T-cell (primary cell): ENCODE measurements at regions not wholly inside any gene's neighbourhood (a gene's known extent, or its start where the extent isn't known, plus 50 kb on each side); places are given as distances from the start of the nearest gene placed in this dataset.

Experiments
- ATAC-seq, 4 experiments: fragments of 200-7000 bp in 3 of 4; fragments of 150-1000 bp in 1 of 4; cut with Tn5 transposase; replicated peaks in 1 of 4; 1 replicate in 3 of 4; 2 replicates in 1 of 4; pipeline ENCODE4 v1.10.0; 2021; ENCODE audit warnings: moderate library complexity in 3 of 4, mild to moderate bottlenecking in 2 of 4, moderate number of reproducible peaks in 1 of 4
- CTCF ChIA-PET, 2 donors: fragments of 300-600 bp; sonication (Branson Sonifier 250); formaldehyde crosslinking; loops; one replicate each; lab custom pipeline; 2022; ENCODE audit warnings: antibody characterized with exemption in 2 of 2; lab: Charles Lee
- POLR2A ChIA-PET, 2 donors: fragments of 300-600 bp; sonication (Branson Sonifier 250); formaldehyde crosslinking; loops; one replicate each; lab custom pipeline; 2022; ENCODE audit warnings: antibody characterized with exemption in 2 of 2; lab: Charles Lee
- DNase-seq, 35 experiments: peaks; one replicate each; pipeline versions ENCODE4 v3.0.0 to v3.0.0-alpha.2; 2013 to 2023
- H3K27ac ChIP-seq: one replicate; pipeline ENCODE4 v1.5.1; 2013; ENCODE audit warnings: low read length
- H3K27me3 ChIP-seq, 2 experiments: replicated peaks in 1 of 2; 1 replicate in 1 of 2; 2 replicates in 1 of 2; pipeline versions ENCODE4 v1.6.1 to v1.7.0; 2013; ENCODE audit warnings: low read length in 1 of 2, mixed read lengths in 1 of 2; ENCODE audit not compliant: control insufficient read depth in 2 of 2, insufficient read depth in 2 of 2; ENCODE audit errors: extremely low read depth in 1 of 2
- H3K36me3 ChIP-seq, 2 donors: 1 replicate in 1 of 2; 2 replicates in 1 of 2; pipeline versions ENCODE4 v1.6.1 to v1.7.0; 2013; ENCODE audit warnings: low read length in 1 of 2; ENCODE audit not compliant: control insufficient read depth in 2 of 2, insufficient read depth in 1 of 2; ENCODE audit errors: extremely low read depth in 1 of 2
- H3K4me1 ChIP-seq, 2 experiments: 1 replicate in 1 of 2; 2 replicates in 1 of 2; pipeline versions ENCODE4 v1.6.1 to v1.7.0; 2013; ENCODE audit warnings: low read length in 2 of 2, mixed read lengths in 1 of 2; ENCODE audit not compliant: insufficient read depth in 2 of 2, control insufficient read depth in 1 of 2; ENCODE audit errors: extremely low read depth in 1 of 2
- H3K4me3 ChIP-seq, 2 donors: 1 replicate in 1 of 2; 2 replicates in 1 of 2; pipeline versions ENCODE4 v1.5.1 to v1.7.0; 2013; ENCODE audit warnings: mild to moderate bottlenecking in 2 of 2, low read length in 1 of 2, moderate library complexity in 1 of 2; ENCODE audit not compliant: control insufficient read depth in 1 of 2; ENCODE audit errors: extremely low read depth in 1 of 2
- H3K9me3 ChIP-seq: 2 replicates; pipeline ENCODE4 v1.7.0; 2013
- H3K27ac Mint-ChIP-seq, 2 donors: one replicate each; pipeline ENCODE4 v1.8.0; 2020 to 2021; ENCODE audit warnings: mild to moderate bottlenecking in 2 of 2, mixed read lengths in 2 of 2
- H3K27me3 Mint-ChIP-seq, 2 donors: one replicate each; pipeline ENCODE4 v1.8.0; 2021 to 2022; ENCODE audit warnings: mixed read lengths in 2 of 2
- H3K36me3 Mint-ChIP-seq: one replicate; pipeline ENCODE4 v1.8.0; 2021; ENCODE audit warnings: mixed read lengths
- H3K4me1 Mint-ChIP-seq, 3 donors: one replicate each; pipeline ENCODE4 v1.8.0; 2020 to 2022; ENCODE audit warnings: mixed read lengths in 3 of 3, mild to moderate bottlenecking in 1 of 3
- H3K4me3 Mint-ChIP-seq, 3 donors: one replicate each; pipeline ENCODE4 v1.8.0; 2020 to 2022; ENCODE audit warnings: mild to moderate bottlenecking in 3 of 3, mixed read lengths in 3 of 3, moderate library complexity in 3 of 3
- H3K9me3 Mint-ChIP-seq, 3 donors: one replicate each; pipeline ENCODE4 v1.8.0; 2020 to 2022; ENCODE audit warnings: mixed read lengths in 3 of 3
- WGBS: methylation state at CpG from one replicate; pipeline ENCODE4 v1.1.5; 2013; ENCODE audit warnings: missing lambda C conversion rate; ENCODE audit not compliant: insufficient coverage; 5-methylcytosine and 5-hydroxymethylcytosine counted together

DNA sequence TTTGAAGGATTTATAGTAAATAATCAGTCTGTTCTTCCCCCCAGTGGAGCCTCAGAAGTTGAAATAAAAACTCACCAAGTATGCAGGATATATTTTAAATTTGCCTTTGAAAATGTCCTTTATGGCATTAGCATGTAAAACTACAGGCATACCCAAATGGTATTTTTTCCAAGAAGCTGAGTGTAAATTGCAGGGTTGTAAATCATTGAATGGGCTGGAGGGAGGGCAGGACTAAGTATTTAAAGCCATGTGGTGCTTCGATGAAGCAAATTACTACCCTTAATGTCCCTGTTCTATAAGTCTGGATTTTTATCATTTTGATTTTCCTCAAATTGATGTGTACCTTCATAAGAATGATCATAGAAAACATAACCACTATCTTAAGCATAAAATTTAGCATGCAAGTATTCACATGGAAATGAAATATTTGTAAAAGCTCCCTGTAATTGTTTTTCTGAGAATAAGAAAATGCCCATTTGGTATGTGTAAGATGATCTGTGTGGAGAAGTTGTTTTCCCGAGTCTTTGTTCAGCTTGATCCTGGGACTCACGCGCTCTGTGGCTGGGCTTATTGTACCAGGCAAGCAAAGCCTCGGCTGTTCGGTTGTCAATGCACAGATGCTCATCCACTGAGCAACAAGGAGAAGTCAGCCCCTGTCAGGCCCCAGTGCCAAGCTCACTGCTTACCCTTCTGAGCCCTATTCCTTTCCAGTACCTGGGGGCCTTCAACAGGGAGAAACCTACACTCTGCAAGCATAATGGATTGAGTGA lies 66.7 kb downstream of the CD164 start:
- ChIA-PET CTCF (no interaction called here), POLR2A (no interaction called here)
- Histone ChIP-seq H3K27ac (no peak overlapping the region), H3K9me3 (no peaks in the 10 kb centered on the region), H3K36me3 (no peaks in the 10 kb centered on the region), H3K4me3 (no peak overlapping the region), H3K4me1 (no peaks in the 10 kb centered on the region), H3K27me3 (peaks cover 0 to 3% of the 10 kb centered on the region in 2 experiments)
- DNase-seq (no peak), ATAC-seq (no peak)
- no peak overlapping the region for H3K27ac Mint-ChIP-seq
- H3K36me3 Mint-ChIP-seq: no peaks in the 10 kb centered on the region
- 97% methylated on average over 4 of the region's 6 CpGs for WGBS
- H3K4me3 Mint-ChIP-seq: no peak overlapping the region
- H3K9me3 Mint-ChIP-seq: no peaks in the 10 kb centered on the region
- no peaks in the 10 kb centered on the region for H3K27me3 Mint-ChIP-seq
- H3K4me1 Mint-ChIP-seq: no peaks in the 10 kb centered on the region

GRCh38 chr6:109314313-109314712 lies 68.0 kb downstream of the CD164 start:
- Histone ChIP-seq H3K4me1 (no peaks in the 10 kb centered on the region), H3K27ac (no peak overlapping the region), H3K36me3 (no peaks in the 10 kb centered on the region), H3K4me3 (no peak overlapping the region), H3K9me3 (no peaks in the 10 kb centered on the region), H3K27me3 (peaks cover 0 to 3% of the 10 kb centered on the region in 2 experiments)
- ATAC-seq: no peak
- ChIA-PET CTCF (no interaction called here), POLR2A (no interaction called here)
- Mint-ChIP-seq H3K9me3 (no peaks in the 10 kb centered on the region), H3K4me1 (no peaks in the 10 kb centered on the region), H3K36me3 (no peaks in the 10 kb centered on the region), H3K27ac (no peak overlapping the region), H3K27me3 (no peaks in the 10 kb centered on the region), H3K4me3 (no peak overlapping the region)
- DNase-seq: no peak
- 89% methylated on average over 11 of the region's 12 CpGs for WGBS

DNA sequence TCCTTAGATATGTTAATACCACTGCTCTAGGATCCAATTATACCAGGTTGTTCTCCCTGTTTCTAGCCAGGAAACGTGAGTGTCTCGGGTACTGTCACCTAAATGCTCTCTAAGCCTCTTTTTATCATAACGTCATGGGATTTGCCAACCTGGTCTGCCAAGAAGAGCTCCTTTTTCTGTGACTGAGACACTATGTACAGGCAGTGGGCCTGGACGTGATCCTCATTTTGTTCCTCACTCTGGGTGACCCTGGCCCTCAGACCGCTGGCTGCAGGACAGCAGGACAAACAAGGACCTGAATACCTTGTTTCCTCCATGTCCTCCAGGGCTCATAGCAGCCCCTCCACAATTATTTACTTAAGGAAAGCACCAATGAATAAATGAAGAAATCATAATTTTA lies 69.1 kb downstream of the CD164 start:
- ATAC-seq: no peak
- POLR2A ChIA-PET: no interaction called here
- CTCF ChIA-PET: no interaction called here
- Mint-ChIP-seq H3K4me3 (no peak overlapping the region), H3K9me3 (no peaks in the 10 kb centered on the region), H3K27me3 (peaks cover 0 to 1% of the 10 kb centered on the region in 2 donors), H3K36me3 (no peaks in the 10 kb centered on the region), H3K27ac (no peak overlapping the region), H3K4me1 (no peaks in the 10 kb centered on the region)
- H3K27me3 ChIP-seq: peaks cover 0 to 3% of the 10 kb centered on the region in 2 experiments
- H3K36me3 ChIP-seq: no peaks in the 10 kb centered on the region
- no peaks in the 10 kb centered on the region for H3K9me3 ChIP-seq
- H3K27ac ChIP-seq: no peak overlapping the region
- no peak for DNase-seq
- no peaks in the 10 kb centered on the region for H3K4me1 ChIP-seq
- WGBS: 90% methylated on average over 4 of the region's 5 CpGs
- H3K4me3 ChIP-seq: no peak overlapping the region

GRCh38 chr6:109311471-109311870 lies 70.8 kb downstream of the CD164 start:
- no peak for DNase-seq
- H3K27ac Mint-ChIP-seq: no peak overlapping the region
- ChIA-PET POLR2A (interaction anchor here in 1 of 2 donors (0.5 kb wide), 1 partner anchor 419 kb away, joined by 14 read pairs; no protein-coding TSS in a partner anchor), CTCF (no interaction called here)
- H3K9me3 ChIP-seq: no peaks in the 10 kb centered on the region
- no peaks in the 10 kb centered on the region for H3K4me1 Mint-ChIP-seq
- no peaks in the 10 kb centered on the region for H3K36me3 ChIP-seq
- no peak overlapping the region for H3K27ac ChIP-seq
- H3K4me1 ChIP-seq: no peaks in the 10 kb centered on the region
- no peak for ATAC-seq
- no peak overlapping the region for H3K4me3 Mint-ChIP-seq
- 100% methylated on average over 2 of the region's 2 CpGs for WGBS
- H3K9me3 Mint-ChIP-seq: no peaks in the 10 kb centered on the region
- no peak overlapping the region for H3K4me3 ChIP-seq
- H3K36me3 Mint-ChIP-seq: no peaks in the 10 kb centered on the region
- peaks cover 0 to 2% of the 10 kb centered on the region in 2 donors for H3K27me3 Mint-ChIP-seq
- peaks cover 0 to 3% of the 10 kb centered on the region in 2 experiments for H3K27me3 ChIP-seq

DNA sequence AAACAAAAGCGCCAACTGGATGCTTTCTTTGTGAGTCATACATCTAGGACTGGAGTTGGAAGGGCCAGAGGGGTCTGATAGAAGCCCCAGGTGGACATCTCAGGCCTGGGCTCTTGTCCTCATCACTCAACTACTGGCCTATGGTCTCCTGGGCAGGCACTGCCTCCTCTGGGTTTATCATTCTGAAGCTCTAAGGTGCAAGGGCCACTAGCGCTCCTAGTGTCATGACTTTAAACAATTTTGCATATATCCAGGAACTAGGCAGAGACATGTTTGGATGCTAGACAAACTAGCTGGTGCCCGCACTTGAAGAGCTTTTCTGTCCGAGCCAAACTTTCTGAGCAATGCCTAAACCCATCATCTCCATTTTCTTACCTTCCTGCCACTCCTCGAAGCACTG lies 72.3 kb downstream of the CD164 start:
- H3K4me1 Mint-ChIP-seq: peaks cover 0 to under 1% (median 0%) of the 10 kb centered on the region in 3 donors
- no peak for ATAC-seq
- H3K27me3 Mint-ChIP-seq: peaks cover 0 to 2% of the 10 kb centered on the region in 2 donors
- H3K36me3 Mint-ChIP-seq: no peaks in the 10 kb centered on the region
- Histone ChIP-seq H3K36me3 (no peaks in the 10 kb centered on the region), H3K27me3 (peaks cover 0 to 3% of the 10 kb centered on the region in 2 experiments), H3K9me3 (no peaks in the 10 kb centered on the region), H3K27ac (no peak overlapping the region), H3K4me3 (no peak overlapping the region), H3K4me1 (no peaks in the 10 kb centered on the region)
- 81% methylated on average over 3 of the region's 5 CpGs for WGBS
- CTCF ChIA-PET: interaction anchor here in 1 of 2 donors (0.5 kb wide), 1 partner anchor 1552 kb away, joined by 5 read pairs; no protein-coding TSS in a partner anchor
- POLR2A ChIA-PET: no interaction called here
- H3K4me3 Mint-ChIP-seq: no peak overlapping the region
- H3K9me3 Mint-ChIP-seq: no peaks in the 10 kb centered on the region
- DNase-seq: no peak
- no peak overlapping the region for H3K27ac Mint-ChIP-seq

DNA sequence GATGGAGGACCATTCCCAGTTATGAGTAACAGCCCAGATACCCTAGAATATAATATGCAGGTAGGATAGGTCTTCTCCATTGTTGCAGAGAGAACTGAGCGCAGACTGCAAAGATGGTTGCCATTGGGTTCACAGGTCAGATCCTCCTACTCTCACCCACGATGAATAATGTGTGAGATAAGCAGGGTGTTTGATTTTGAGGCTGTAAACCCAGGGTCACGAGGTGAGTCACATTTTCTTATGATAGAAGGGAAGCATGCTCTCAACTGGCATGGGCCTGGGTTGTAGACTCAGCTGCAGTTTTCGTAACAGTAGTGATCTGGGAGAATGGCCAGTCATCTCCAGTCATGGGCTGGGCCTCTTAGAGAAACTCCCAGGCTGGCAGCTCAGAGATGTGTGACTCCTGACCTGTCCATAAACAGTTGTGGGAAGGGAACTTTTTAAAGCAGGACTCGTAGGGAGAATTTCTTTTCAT lies 74.2 kb downstream of the CD164 start:
- H3K27ac Mint-ChIP-seq: no peak overlapping the region
- Histone ChIP-seq H3K27ac (no peak overlapping the region), H3K36me3 (no peaks in the 10 kb centered on the region), H3K9me3 (no peaks in the 10 kb centered on the region), H3K4me3 (no peak overlapping the region), H3K27me3 (no peaks in the 10 kb centered on the region), H3K4me1 (no peaks in the 10 kb centered on the region)
- H3K4me1 Mint-ChIP-seq: peaks cover 0 to 9% (median 0%) of the 10 kb centered on the region in 3 donors
- POLR2A ChIA-PET: interaction anchor here in 1 of 2 donors (0.6 kb wide), 1 partner anchor 11 kb away, joined by 4 read pairs; no protein-coding TSS in a partner anchor
- peaks cover 0 to 2% of the 10 kb centered on the region in 2 donors for H3K27me3 Mint-ChIP-seq
- no peak overlapping the region for H3K4me3 Mint-ChIP-seq
- 56% methylated on average over 2 of the region's 5 CpGs for WGBS
- no peaks in the 10 kb centered on the region for H3K36me3 Mint-ChIP-seq
- ATAC-seq: peak in 1 of 4 experiments; percentile 23
- CTCF ChIA-PET: no interaction called here
- peak in 1 of 35 experiments; percentile 10 for DNase-seq
- H3K9me3 Mint-ChIP-seq: no peaks in the 10 kb centered on the region
